Upper lobe of left lung (tissue), 6 donors: ENCODE measurements at regions not wholly inside any gene's neighbourhood (a gene's known extent, or its start where the extent isn't known, plus 50 kb on each side); places are given as distances from the start of the nearest gene placed in this dataset.

Experiments
- ATAC-seq, 2 donors: fragments of 200-7000 bp; cut with Tn5 transposase; one replicate each; pipeline ENCODE4 v1.9.1; 2022; ENCODE audit warnings: mild to moderate bottlenecking in 2 of 2, moderate library complexity in 2 of 2; ENCODE audit not compliant: low FRiP score in 2 of 2
- DNase-seq, 2 donors: peaks; one replicate each; pipeline ENCODE4 v3.0.0-alpha.2; 2019 to 2020
- H3K27ac ChIP-seq, 4 donors: fragments of 200-600 bp; sonication (generic); one replicate each; pipeline ENCODE4 v1.5.1; 2016 to 2019
- H3K27me3 ChIP-seq, 4 donors: fragments of 200-600 bp; sonication (generic); one replicate each; pipeline ENCODE4 v1.5.1; 2017 to 2019
- H3K36me3 ChIP-seq, 4 donors: fragments of 200-600 bp; sonication (generic); one replicate each; pipeline ENCODE4 v1.5.1; 2016 to 2019
- H3K4me1 ChIP-seq, 4 donors: fragments of 200-600 bp; sonication (generic); one replicate each; pipeline ENCODE4 v1.5.1; 2018 to 2019
- H3K4me3 ChIP-seq, 4 donors: fragments of 200-600 bp; sonication (generic); one replicate each; pipeline ENCODE4 v1.5.1; 2017 to 2019; ENCODE audit warnings: mild to moderate bottlenecking in 2 of 4, moderate library complexity in 1 of 4
- H3K9me3 ChIP-seq, 4 donors: fragments of 200-600 bp; sonication (generic); one replicate each; pipeline ENCODE4 v1.5.1; 2018 to 2019
- CTCF ChIP-seq, 6 experiments: fragments of 450-650 bp in 4 of 6; fragments of 200-600 bp in 2 of 6; sonication (generic) in 2 of 6; IDR thresholded peaks; one replicate each; pipeline ENCODE4 v1.5.1; 2016 to 2019; ENCODE audit warnings: antibody characterized with exemption in 6 of 6
- EP300 ChIP-seq, 4 donors: sonication (generic); formaldehyde crosslinking; IDR thresholded peaks; one replicate each; pipeline ENCODE4 v1.5.1; 2017; ENCODE audit warnings: antibody characterized with exemption in 4 of 4, control low read depth in 2 of 4
- POLR2A ChIP-seq, 4 donors: fragments of 450-650 bp; IDR thresholded peaks; one replicate each; pipeline ENCODE4 v1.5.1; 2016 to 2017; ENCODE audit warnings: antibody characterized with exemption in 4 of 4, mild to moderate bottlenecking in 2 of 4
- POLR2AphosphoS5 ChIP-seq, 2 donors: sonication (generic); formaldehyde crosslinking; IDR thresholded peaks; one replicate each; pipeline ENCODE4 v1.5.1; 2017; ENCODE audit warnings: antibody characterized with exemption in 2 of 2
- WGBS, 2 donors: methylation state at CpG; one replicate each; pipeline ENCODE4 v1.1.5; 2017 to 2018; 5-methylcytosine and 5-hydroxymethylcytosine counted together
- donor health status: DM: no; HTN: no; CAD: no; lungs with moderate emphysema.
- donor health status: DM: no; HTN: yes; CAD: no; lungs with severe emphysema.

- H3K27ac ChIP-seq, result no peak overlapping the region
- ATAC-seq (no peak), DNase-seq (no peak)
- no peak overlapping the region for H3K4me3 ChIP-seq
- no peaks in the 10 kb centered on the region for H3K36me3 ChIP-seq
- no peaks in the 10 kb centered on the region for H3K27me3 ChIP-seq
- WGBS, 2 donors, result 56 to 59% methylated on average over 10 of the region's 10 CpGs
- H3K4me1 ChIP-seq, result no peaks in the 10 kb centered on the region
- H3K9me3 ChIP-seq, result no peaks in the 10 kb centered on the region
- no peak for TF ChIP-seq POLR2A (IDR thresholded peaks at IDR 0.05)
- TF ChIP-seq EP300 (IDR thresholded peaks at IDR 0.05), result no peak
- TF ChIP-seq CTCF (IDR thresholded peaks at IDR 0.05), result no peak
- no peak for TF ChIP-seq POLR2AphosphoS5 (IDR thresholded peaks at IDR 0.05)
These were observed 166.8 kb upstream of the FOXQ1 start for GRCh38 chr6:1144842-1145767.

DNA sequence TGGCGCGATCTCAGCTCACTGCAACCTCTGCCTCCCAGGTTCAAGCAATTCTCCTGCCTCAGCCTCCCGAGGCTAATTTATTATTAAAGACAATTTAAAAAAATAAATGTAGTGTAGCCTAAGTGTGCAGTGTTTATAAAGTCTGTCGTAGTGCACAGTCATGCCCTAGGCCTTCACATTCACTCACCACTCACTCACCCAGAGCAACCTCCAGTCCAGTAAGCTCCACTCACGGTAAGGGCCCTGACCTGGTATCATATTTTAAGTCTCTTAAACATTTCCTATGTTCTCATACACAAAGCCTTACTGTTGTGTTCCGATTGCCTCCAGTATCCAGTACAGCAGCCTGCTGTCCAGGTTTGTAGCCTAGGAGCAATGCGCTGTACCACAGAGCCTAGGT is 168.2 kb upstream of the FOXQ1 start:
- 85 to 86% methylated on average over 7 of the region's 7 CpGs for WGBS, 2 donors
- ATAC-seq (no peak), DNase-seq (no peak)
- H3K4me3 ChIP-seq, result no peak overlapping the region
- H3K27me3 ChIP-seq, result no peaks in the 10 kb centered on the region
- no peaks in the 10 kb centered on the region for H3K9me3 ChIP-seq
- no peak for TF ChIP-seq POLR2AphosphoS5 (IDR thresholded peaks at IDR 0.05)
- no peak for TF ChIP-seq CTCF (IDR thresholded peaks at IDR 0.05)
- TF ChIP-seq POLR2A (IDR thresholded peaks at IDR 0.05), result no peak
- TF ChIP-seq EP300 (IDR thresholded peaks at IDR 0.05), result no peak
- H3K4me1 ChIP-seq, result no peaks in the 10 kb centered on the region
- H3K27ac ChIP-seq, result no peak overlapping the region
- no peaks in the 10 kb centered on the region for H3K36me3 ChIP-seq

DNA sequence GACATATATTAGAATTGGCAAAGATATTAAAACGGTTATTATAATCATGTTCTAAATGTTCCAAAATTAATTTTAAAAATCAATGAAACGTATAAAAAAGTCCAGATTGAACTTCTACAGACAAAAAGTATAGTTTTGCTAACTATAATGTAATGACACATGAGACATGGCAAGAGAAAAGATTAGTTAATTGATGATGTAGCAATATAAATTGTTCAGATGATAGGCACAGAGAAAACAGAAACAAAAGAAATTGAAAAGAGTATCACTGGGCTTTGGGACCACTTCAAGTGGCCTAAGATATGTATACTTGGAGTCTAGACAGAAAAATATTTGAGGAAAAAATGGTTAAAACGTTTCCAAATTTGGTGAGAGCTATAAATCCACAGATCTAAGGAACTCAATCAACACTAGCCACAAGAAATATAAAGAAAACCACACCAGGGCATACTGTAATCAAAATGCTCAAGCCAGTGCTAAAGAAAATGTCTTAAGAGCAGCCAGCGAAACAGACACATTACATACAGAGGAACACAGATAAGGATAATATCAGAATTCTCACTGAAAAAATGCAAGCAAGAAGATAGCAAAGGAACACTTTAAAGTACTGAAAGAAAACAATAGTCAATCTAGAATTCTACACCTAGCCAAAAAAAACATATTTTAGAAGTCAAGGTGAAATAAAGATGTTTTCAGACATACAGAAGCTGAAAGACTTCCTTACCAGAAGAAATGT is 172.6 kb upstream of the FOXQ1 start:
- ATAC-seq, result no peak
- TF ChIP-seq EP300 (IDR thresholded peaks at IDR 0.05) (no peak), CTCF (IDR thresholded peaks at IDR 0.05) (no peak), POLR2A (IDR thresholded peaks at IDR 0.05) (no peak), POLR2AphosphoS5 (IDR thresholded peaks at IDR 0.05) (no peak)
- Histone ChIP-seq H3K9me3 (no peaks in the 10 kb centered on the region), H3K4me3 (no peak overlapping the region), H3K27me3 (no peaks in the 10 kb centered on the region), H3K4me1 (peaks cover 0 to 13% (median 0%) of the 10 kb centered on the region in 4 donors), H3K27ac (no peak overlapping the region), H3K36me3 (no peaks in the 10 kb centered on the region)
- DNase-seq, result no peak
- 70 to 85% methylated on average over 4 of the region's 4 CpGs for WGBS, 2 donors

- Histone ChIP-seq H3K36me3 (no peaks in the 10 kb centered on the region), H3K27me3 (no peaks in the 10 kb centered on the region), H3K9me3 (no peaks in the 10 kb centered on the region), H3K4me1 (peaks cover 0 to 13% (median 0%) of the 10 kb centered on the region in 4 donors), H3K27ac (no peak overlapping the region), H3K4me3 (no peak overlapping the region)
- ATAC-seq, result no peak
- DNase-seq, result no peak
- TF ChIP-seq POLR2AphosphoS5 (IDR thresholded peaks at IDR 0.05) (no peak), POLR2A (IDR thresholded peaks at IDR 0.05) (no peak), EP300 (IDR thresholded peaks at IDR 0.05) (no peak)
- WGBS, 2 donors, result 89 to 93% methylated on average over 6 of the region's 6 CpGs
These were observed 174.0 kb upstream of the FOXQ1 start for GRCh38 chr6:1137849-1138248.

DNA sequence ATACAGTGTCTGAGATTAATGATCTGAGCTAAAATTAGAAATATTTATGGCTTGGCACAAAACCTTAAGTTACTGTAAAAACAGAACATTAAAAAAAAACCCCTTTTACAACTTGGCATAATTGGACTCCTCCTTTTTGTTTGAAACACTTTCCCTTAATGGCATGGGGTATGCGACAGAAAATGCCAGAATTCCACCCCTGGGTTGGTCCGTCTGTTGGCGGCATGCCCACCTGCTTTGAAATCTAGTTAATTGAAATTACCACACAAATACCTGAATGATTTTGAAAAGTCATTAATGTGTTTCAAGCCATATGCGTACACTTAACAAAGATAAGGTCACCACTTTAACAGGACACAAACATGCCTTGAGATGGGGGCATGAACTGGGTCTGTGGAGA is 175.1 kb upstream of the FOXQ1 start:
- Histone ChIP-seq H3K27ac (no peak overlapping the region), H3K27me3 (no peaks in the 10 kb centered on the region), H3K4me3 (no peak overlapping the region), H3K4me1 (peaks cover 0 to 13% (median 0%) of the 10 kb centered on the region in 4 donors), H3K36me3 (no peaks in the 10 kb centered on the region), H3K9me3 (no peaks in the 10 kb centered on the region)
- DNase-seq (no peak), ATAC-seq (no peak)
- WGBS, 2 donors, result 49 to 57% methylated on average over 4 of the region's 4 CpGs
- no peak for TF ChIP-seq CTCF (IDR thresholded peaks at IDR 0.05)
- no peak for TF ChIP-seq POLR2AphosphoS5 (IDR thresholded peaks at IDR 0.05)
- TF ChIP-seq POLR2A (IDR thresholded peaks at IDR 0.05), result no peak
- TF ChIP-seq EP300 (IDR thresholded peaks at IDR 0.05), result no peak
